ENCODE measurements at regions not wholly inside any gene's neighbourhood (a gene's known extent, or its start where the extent isn't known, plus 50 kb on each side); places are given as distances from the start of the nearest gene placed in this dataset.
A peak's percentile ranks its signal among the peaks of the same experiment; 100 is the strongest.

- no peak overlapping the region for H3K9ac ChIP-seq (ENCODE audit: low read length)
- no peak overlapping the region for H3K4me2 ChIP-seq (ENCODE audit: low read length)
- no peaks in the 10 kb centered on the region for H3K9me2 ChIP-seq (replicated peaks; ENCODE audit: low read length)
- H3K27me3 ChIP-seq (ENCODE audit: low read length), result no peaks in the 10 kb centered on the region
- intact Hi-C loops (cut with micrococcal nuclease), result no loop called here
- H3K36me3 ChIP-seq (ENCODE audit: low read depth, low read length), result no peaks in the 10 kb centered on the region
- BruUV-seq (replicated peaks), result no TSS peak
- no peaks in the 10 kb centered on the region for H4K20me1 ChIP-seq (ENCODE audit: low read length)
- no peaks in the 10 kb centered on the region for H3F3A ChIP-seq (ENCODE audit: low read length, unreplicated experiment)
- ATAC-seq (no peak), DNase-seq (no peak)
- TF ChIP-seq EZH2phosphoT487 (IDR thresholded peaks at IDR 0.05; ENCODE audit: borderline replicate concordance, low read length) (no peak), CTCF (conservative IDR thresholded peaks at IDR 0.05; ENCODE audit: low read depth, low read length) (no peak), EZH2 (IDR thresholded peaks at IDR 0.05; ENCODE audit: low read length, unreplicated experiment) (no peak)
- CTCF ChIA-PET, result no interaction called here
- POLR2A ChIA-PET (ENCODE audit: unreplicated experiment), result no interaction called here
- no peak overlapping the region for H2AFZ ChIP-seq (ENCODE audit: low read length)
- H3K4me3 ChIP-seq (ENCODE audit: low read length), result no peak overlapping the region
- no peaks in the 10 kb centered on the region for H3K9me3 ChIP-seq (ENCODE audit: low read length)
- no peaks in the 10 kb centered on the region for H3K4me1 ChIP-seq (ENCODE audit: insufficient read depth, low read length)
- no peak overlapping the region for H3K27ac ChIP-seq (ENCODE audit: low read length)
- H3K79me2 ChIP-seq (ENCODE audit: low read length), result no peaks in the 10 kb centered on the region
Observed at GRCh38 chr2:9690252-9690651, 59.5 kb upstream of the YWHAQ start.

- intact Hi-C loops (cut with micrococcal nuclease), result no loop called here
- Histone ChIP-seq H3K4me2 (ENCODE audit: low read length) (no peak overlapping the region), H3K79me2 (ENCODE audit: low read length) (no peaks in the 10 kb centered on the region), H3K9me3 (ENCODE audit: low read length) (no peaks in the 10 kb centered on the region), H2AFZ (ENCODE audit: low read length) (no peak overlapping the region), H3K9me2 (replicated peaks; ENCODE audit: low read length) (no peaks in the 10 kb centered on the region), H3F3A (ENCODE audit: low read length, unreplicated experiment) (no peaks in the 10 kb centered on the region), H3K4me3 (ENCODE audit: low read length) (no peak overlapping the region), H3K27me3 (ENCODE audit: low read length) (no peaks in the 10 kb centered on the region), H3K9ac (ENCODE audit: low read length) (no peak overlapping the region), H4K20me1 (ENCODE audit: low read length) (no peaks in the 10 kb centered on the region), H3K36me3 (ENCODE audit: low read depth, low read length) (no peaks in the 10 kb centered on the region), H3K27ac (ENCODE audit: low read length) (no peak overlapping the region), H3K4me1 (ENCODE audit: insufficient read depth, low read length) (no peaks in the 10 kb centered on the region)
- no peak for TF ChIP-seq EZH2 (IDR thresholded peaks at IDR 0.05; ENCODE audit: low read length, unreplicated experiment)
- TF ChIP-seq EZH2phosphoT487 (IDR thresholded peaks at IDR 0.05; ENCODE audit: borderline replicate concordance, low read length), result no peak
- TF ChIP-seq CTCF (conservative IDR thresholded peaks at IDR 0.05; ENCODE audit: low read depth, low read length), result no peak
- ChIA-PET CTCF (no interaction called here), POLR2A (ENCODE audit: unreplicated experiment) (no interaction called here)
- ATAC-seq (peak; percentile 20; the same call in 1 of the 2 replicates), DNase-seq (no peak)
- no TSS peak for BruUV-seq (replicated peaks)
Observed at GRCh38 chr2:9690716-9691498, 60.1 kb upstream of the YWHAQ start.

- no peak for DNase-seq
- Histone ChIP-seq H3K9me2 (replicated peaks; ENCODE audit: low read length) (no peaks in the 10 kb centered on the region), H3K27ac (ENCODE audit: low read length) (no peak overlapping the region), H3K4me2 (ENCODE audit: low read length) (no peak overlapping the region), H3K36me3 (ENCODE audit: low read depth, low read length) (no peaks in the 10 kb centered on the region), H3K9ac (ENCODE audit: low read length) (no peak overlapping the region), H3F3A (ENCODE audit: low read length, unreplicated experiment) (no peaks in the 10 kb centered on the region), H3K27me3 (ENCODE audit: low read length) (no peaks in the 10 kb centered on the region), H3K4me3 (ENCODE audit: low read length) (no peak overlapping the region), H3K9me3 (ENCODE audit: low read length) (no peaks in the 10 kb centered on the region), H3K4me1 (ENCODE audit: insufficient read depth, low read length) (no peaks in the 10 kb centered on the region), H4K20me1 (ENCODE audit: low read length) (no peaks in the 10 kb centered on the region), H2AFZ (ENCODE audit: low read length) (no peak overlapping the region), H3K79me2 (ENCODE audit: low read length) (no peaks in the 10 kb centered on the region)
- no peak for TF ChIP-seq EZH2 (IDR thresholded peaks at IDR 0.05; ENCODE audit: low read length, unreplicated experiment)
- no peak for TF ChIP-seq CTCF (conservative IDR thresholded peaks at IDR 0.05; ENCODE audit: low read depth, low read length)
- TF ChIP-seq EZH2phosphoT487 (IDR thresholded peaks at IDR 0.05; ENCODE audit: borderline replicate concordance, low read length), result no peak
- no peak for ATAC-seq
- ChIA-PET CTCF (no interaction called here), POLR2A (ENCODE audit: unreplicated experiment) (no interaction called here)
- intact Hi-C loops (cut with micrococcal nuclease), result no loop called here
- no TSS peak for BruUV-seq (replicated peaks)
Observed at GRCh38 chr2:9692456-9693195, 61.8 kb upstream of the YWHAQ start.
